Vagina (tissue), 2 donors: ENCODE measurements at regions not wholly inside any gene's neighbourhood (a gene's known extent, or its start where the extent isn't known, plus 50 kb on each side); places are given as distances from the start of the nearest gene placed in this dataset.

Source experiments
- POLR2A ChIP-seq, 2 donors: fragments of 450-650 bp; IDR thresholded peaks; one replicate each; pipeline ENCODE4 v1.6.1; 2017; ENCODE audit warnings: antibody characterized with exemption in 2 of 2, mild to moderate bottlenecking in 2 of 2, moderate library complexity in 2 of 2
- POLR2AphosphoS5 ChIP-seq, 2 donors: sonication (generic); formaldehyde crosslinking; IDR thresholded peaks; one replicate each; pipeline ENCODE4 v1.9.0; 2017; ENCODE audit warnings: antibody characterized with exemption in 2 of 2, mild to moderate bottlenecking in 2 of 2, low read depth in 1 of 2; ENCODE audit not compliant: insufficient read depth in 1 of 2
- TF ChIP-seq, protein P1 (sequence below), 3 experiments: fragments of 450-650 bp in 2 of 3; fragments of 200-600 bp in 1 of 3; sonication (generic) in 1 of 3; IDR thresholded peaks; one replicate each; pipeline ENCODE4 v1.5.1; 2017 to 2019; ENCODE audit warnings: antibody characterized with exemption in 3 of 3, mild to moderate bottlenecking in 2 of 3, moderate library complexity in 2 of 3

GRCh38 chr21:38743772-38744529, 61.8 kb upstream of the ETS2 start:
- TF ChIP-seq, protein P1, sequence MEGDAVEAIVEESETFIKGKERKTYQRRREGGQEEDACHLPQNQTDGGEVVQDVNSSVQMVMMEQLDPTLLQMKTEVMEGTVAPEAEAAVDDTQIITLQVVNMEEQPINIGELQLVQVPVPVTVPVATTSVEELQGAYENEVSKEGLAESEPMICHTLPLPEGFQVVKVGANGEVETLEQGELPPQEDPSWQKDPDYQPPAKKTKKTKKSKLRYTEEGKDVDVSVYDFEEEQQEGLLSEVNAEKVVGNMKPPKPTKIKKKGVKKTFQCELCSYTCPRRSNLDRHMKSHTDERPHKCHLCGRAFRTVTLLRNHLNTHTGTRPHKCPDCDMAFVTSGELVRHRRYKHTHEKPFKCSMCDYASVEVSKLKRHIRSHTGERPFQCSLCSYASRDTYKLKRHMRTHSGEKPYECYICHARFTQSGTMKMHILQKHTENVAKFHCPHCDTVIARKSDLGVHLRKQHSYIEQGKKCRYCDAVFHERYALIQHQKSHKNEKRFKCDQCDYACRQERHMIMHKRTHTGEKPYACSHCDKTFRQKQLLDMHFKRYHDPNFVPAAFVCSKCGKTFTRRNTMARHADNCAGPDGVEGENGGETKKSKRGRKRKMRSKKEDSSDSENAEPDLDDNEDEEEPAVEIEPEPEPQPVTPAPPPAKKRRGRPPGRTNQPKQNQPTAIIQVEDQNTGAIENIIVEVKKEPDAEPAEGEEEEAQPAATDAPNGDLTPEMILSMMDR (IDR thresholded peaks at IDR 0.05): no peak
- TF ChIP-seq POLR2AphosphoS5 (IDR thresholded peaks at IDR 0.05; ENCODE audit: insufficient read depth in 1 of 2, low read depth in 1 of 2) (peak in 1 of 2 donors; percentile 36), POLR2A (IDR thresholded peaks at IDR 0.05) (no peak)
